ENCODE measurements at regions not wholly inside any gene's neighbourhood (a gene's known extent, or its start where the extent isn't known, plus 50 kb on each side); places are given as distances from the start of the nearest gene placed in this dataset.

- no peaks in the 10 kb centered on the region for H3K27me3 Mint-ChIP-seq (ENCODE audit: insufficient read depth)
- no peaks in the 10 kb centered on the region for H3K27me3 ChIP-seq (ENCODE audit: control insufficient read depth, insufficient read depth, low read length, poor library complexity, severe bottlenecking)
Measured at GRCh38 chr3:106729481-106729880, 647.8 kb upstream of the CCDC54 start.

GRCh38 chr3:106731230-106731629 lies 646.0 kb upstream of the CCDC54 start:
- H3K9me3 Mint-ChIP-seq = no peaks in the 10 kb centered on the region
- Histone ChIP-seq H3K9me3 (ENCODE audit: control insufficient read depth, low read length) (no peaks in the 10 kb centered on the region), H3K27ac (ENCODE audit: low read depth, low read length) (no peak overlapping the region), H3K36me3 (ENCODE audit: control insufficient read depth, insufficient read depth, low read length) (no peaks in the 10 kb centered on the region), H3K27me3 (ENCODE audit: control insufficient read depth, insufficient read depth, low read length, poor library complexity, severe bottlenecking) (no peaks in the 10 kb centered on the region), H3K4me1 (ENCODE audit: control insufficient read depth, insufficient read depth, low read length) (no peaks in the 10 kb centered on the region), H3K9ac (ENCODE audit: extremely low read depth, low read length, poor library complexity, severe bottlenecking) (no peak overlapping the region), H3K4me3 (ENCODE audit: low read length) (no peak overlapping the region)
- no peak for TF ChIP-seq CTCF (conservative IDR thresholded peaks at IDR 0.05)
- 89 to 100% methylated on average over 1 to 2 of the region's 2 CpGs for WGBS, 2 experiments (ENCODE audit: insufficient coverage in 1 of 2, insufficient read length in 1 of 2)
- H3K27me3 Mint-ChIP-seq (ENCODE audit: insufficient read depth) = no peaks in the 10 kb centered on the region
- H3K27ac Mint-ChIP-seq = no peak overlapping the region
- no peak overlapping the region for H3K4me3 Mint-ChIP-seq
- no peak for DNase-seq
- peaks cover 10% of the 10 kb centered on the region for H3K4me1 Mint-ChIP-seq
- H3K36me3 Mint-ChIP-seq (ENCODE audit: low read depth) = no peaks in the 10 kb centered on the region

More at GRCh38 chr3:106729481-106729880, 647.8 kb upstream of the CCDC54 start:
- H3K27ac ChIP-seq (ENCODE audit: low read depth, low read length) = peak overlapping the region; percentile 96
- Mint-ChIP-seq H3K27ac (no peak overlapping the region), H3K4me1 (peaks cover 10% of the 10 kb centered on the region), H3K9me3 (no peaks in the 10 kb centered on the region), H3K4me3 (no peak overlapping the region), H3K36me3 (ENCODE audit: low read depth) (no peaks in the 10 kb centered on the region)
- H3K9me3 ChIP-seq (ENCODE audit: control insufficient read depth, low read length) = no peaks in the 10 kb centered on the region
- no peak overlapping the region for H3K9ac ChIP-seq (ENCODE audit: extremely low read depth, low read length, poor library complexity, severe bottlenecking)
- no peak for TF ChIP-seq CTCF (conservative IDR thresholded peaks at IDR 0.05)
- DNase-seq = no peak
- no peak overlapping the region for H3K4me3 ChIP-seq (ENCODE audit: low read length)
- H3K36me3 ChIP-seq (ENCODE audit: control insufficient read depth, insufficient read depth, low read length) = no peaks in the 10 kb centered on the region
- H3K4me1 ChIP-seq (ENCODE audit: control insufficient read depth, insufficient read depth, low read length) = no peaks in the 10 kb centered on the region
- WGBS, 2 experiments (ENCODE audit: insufficient coverage in 1 of 2, insufficient read length in 1 of 2) = 90% methylated on average over 1 of the region's 1 CpG; no CpG with 5 or more reads in 1 of the 2 experiments

- Histone ChIP-seq H3K4me3 (ENCODE audit: low read length) (no peak overlapping the region), H3K27ac (ENCODE audit: low read depth, low read length) (no peak overlapping the region), H3K4me1 (ENCODE audit: control insufficient read depth, insufficient read depth, low read length) (no peaks in the 10 kb centered on the region), H3K9ac (ENCODE audit: extremely low read depth, low read length, poor library complexity, severe bottlenecking) (no peak overlapping the region), H3K36me3 (ENCODE audit: control insufficient read depth, insufficient read depth, low read length) (no peaks in the 10 kb centered on the region), H3K9me3 (ENCODE audit: control insufficient read depth, low read length) (no peaks in the 10 kb centered on the region), H3K27me3 (ENCODE audit: control insufficient read depth, insufficient read depth, low read length, poor library complexity, severe bottlenecking) (no peaks in the 10 kb centered on the region)
- DNase-seq = no peak
- Mint-ChIP-seq H3K27ac (no peak overlapping the region), H3K4me1 (peaks cover 10% of the 10 kb centered on the region), H3K36me3 (ENCODE audit: low read depth) (no peaks in the 10 kb centered on the region), H3K4me3 (no peak overlapping the region), H3K9me3 (no peaks in the 10 kb centered on the region), H3K27me3 (ENCODE audit: insufficient read depth) (no peaks in the 10 kb centered on the region)
- no peak for TF ChIP-seq CTCF (conservative IDR thresholded peaks at IDR 0.05)
- 100% methylated on average over 1 of the region's 1 CpG; no CpG with 5 or more reads in 1 of the 2 experiments for WGBS, 2 experiments (ENCODE audit: insufficient coverage in 1 of 2, insufficient read length in 1 of 2)
Measured at GRCh38 chr3:106734712-106735111, 642.5 kb upstream of the CCDC54 start.

All from endodermal cell (in vitro differentiated cells).